Middle frontal gyrus (tissue), 1 donor: ENCODE measurements at regions not wholly inside any gene's neighbourhood (a gene's known extent, or its start where the extent isn't known, plus 50 kb on each side); places are given as distances from the start of the nearest gene placed in this dataset.

Experiments used
- DNase-seq: peaks from one replicate; pipeline ENCODE4 v3.0.0-alpha.2; 2015; ENCODE audit warnings: low spot score; ENCODE audit errors: extremely low spot score

DNA sequence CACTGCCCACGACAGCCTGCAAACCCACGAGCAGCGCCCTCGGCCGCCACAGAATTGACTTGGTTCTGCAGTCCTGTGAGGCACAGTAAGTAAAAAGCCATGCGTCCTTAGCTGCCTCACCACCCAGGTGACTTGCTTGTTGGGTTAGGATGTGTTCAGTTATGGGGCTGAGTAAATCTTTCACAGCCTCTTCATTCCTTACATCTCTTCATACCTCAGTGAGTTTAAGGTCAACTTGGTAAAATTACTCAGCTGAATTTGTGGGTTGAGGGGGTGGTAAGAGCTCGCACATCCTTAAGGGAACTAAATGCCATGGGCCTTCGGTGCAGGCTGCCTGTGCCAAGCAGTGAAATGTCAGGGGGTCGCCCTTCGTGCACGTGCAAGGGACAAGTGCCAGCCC lies 165.2 kb upstream of the ALKAL2 start:
- no peak for DNase-seq

- DNase-seq, result no peak
Observed at GRCh38 chr2:451495-451894, 163.6 kb upstream of the ALKAL2 start.

DNA sequence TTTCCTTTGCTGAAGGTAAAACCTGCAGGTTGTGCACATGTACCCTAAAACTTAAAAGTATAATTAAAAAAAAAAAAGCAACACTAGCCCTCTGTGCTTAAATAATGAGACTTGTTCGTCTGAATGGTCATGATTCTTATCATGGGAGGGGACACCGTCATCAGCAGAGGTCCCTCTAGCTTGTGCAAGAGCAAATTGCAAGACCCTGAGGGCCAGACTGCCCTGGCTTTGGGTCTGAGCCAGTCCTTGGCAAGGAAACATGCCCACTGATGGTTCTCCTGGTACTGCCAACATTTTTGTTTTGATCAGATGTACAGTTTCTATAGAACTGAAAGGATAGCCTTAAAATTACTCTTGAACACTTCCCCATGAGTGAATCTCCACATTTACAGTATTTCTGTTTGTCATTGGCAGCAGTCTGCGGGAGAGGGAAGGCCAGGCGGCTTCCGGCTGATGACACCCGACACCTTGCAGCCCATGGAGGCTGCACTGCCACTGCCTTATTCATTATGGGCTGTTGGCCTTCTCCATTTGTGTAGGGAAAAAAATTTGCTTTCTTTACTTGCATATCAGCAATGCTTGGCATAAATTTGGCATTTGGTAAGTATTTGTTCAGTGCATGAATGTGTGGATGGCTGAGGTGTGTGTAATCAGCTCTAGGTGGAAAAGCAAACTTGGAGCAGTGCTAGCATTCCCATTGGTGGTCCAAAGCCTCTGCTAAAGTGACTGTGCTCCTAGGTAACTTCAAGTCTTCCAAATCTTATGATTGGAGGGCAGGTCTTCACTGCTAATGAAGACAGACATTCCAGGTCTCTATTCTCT lies 161.6 kb upstream of the ALKAL2 start:
- no peak for DNase-seq

DNA sequence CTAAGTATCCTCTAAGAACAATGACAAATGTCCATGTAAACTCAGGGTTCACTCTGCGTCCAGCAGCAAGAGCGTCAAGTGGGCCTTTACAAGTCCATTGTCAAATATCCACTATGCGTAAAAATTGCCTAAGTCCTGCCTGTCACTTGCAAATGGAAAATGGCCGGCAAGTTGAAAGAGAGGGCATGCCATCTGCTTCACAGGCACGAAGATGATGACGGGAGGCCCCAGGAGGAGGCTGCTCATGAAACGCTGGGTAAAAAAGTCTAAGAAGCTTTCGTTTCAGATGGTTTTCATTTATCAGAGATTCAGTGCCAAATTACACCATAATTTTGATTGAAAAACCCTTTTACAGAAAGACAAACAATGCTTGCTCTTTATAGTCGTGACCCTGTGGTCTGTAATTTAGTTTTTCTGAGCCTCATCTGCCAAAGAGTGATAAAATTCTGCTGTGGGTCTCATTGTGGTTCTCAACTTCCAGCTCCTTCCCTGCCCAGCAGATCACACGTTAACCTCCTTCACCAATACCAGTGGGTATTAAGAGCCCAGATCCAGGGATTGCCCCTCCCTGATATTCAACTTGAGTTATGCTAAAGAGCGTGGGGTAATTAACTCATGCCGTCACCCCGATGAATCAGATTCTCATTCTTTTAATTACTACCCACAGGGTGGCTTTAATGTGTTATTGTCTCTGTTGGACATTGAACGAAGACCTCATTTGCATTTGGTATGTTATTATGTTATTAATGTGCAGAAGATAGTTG lies 160.2 kb upstream of the ALKAL2 start:
- no peak for DNase-seq

DNA sequence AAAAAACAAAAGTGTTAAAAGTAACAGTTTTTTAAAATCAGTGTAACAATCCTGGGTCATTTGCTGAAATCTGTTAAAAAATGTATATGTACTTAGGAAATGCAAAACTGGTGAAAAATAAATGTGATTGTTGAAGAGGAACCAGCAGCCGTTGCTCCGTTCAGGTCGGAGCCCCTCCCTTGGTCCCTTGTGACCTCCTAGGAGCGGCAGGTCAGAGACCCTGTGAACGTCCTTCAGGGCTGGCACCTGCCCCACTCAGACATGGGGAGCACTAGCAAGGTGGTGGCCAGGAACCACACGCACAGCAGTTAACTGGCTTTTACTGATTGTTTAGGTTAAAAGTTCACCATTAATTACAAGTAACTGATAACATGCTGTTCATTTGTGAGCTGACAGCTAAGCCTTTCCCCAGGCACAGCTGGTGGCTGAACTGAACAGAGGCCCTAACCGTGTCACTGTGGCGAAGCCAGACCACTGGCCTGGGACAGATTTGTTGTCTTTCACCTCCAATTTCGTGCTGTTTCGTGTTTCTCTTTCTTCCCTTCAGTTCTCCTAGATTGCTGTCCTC lies 159.2 kb upstream of the ALKAL2 start:
- no peak for DNase-seq

GRCh38 chr2:446303-446874 lies 158.5 kb upstream of the ALKAL2 start:
- DNase-seq, result no peak

DNA sequence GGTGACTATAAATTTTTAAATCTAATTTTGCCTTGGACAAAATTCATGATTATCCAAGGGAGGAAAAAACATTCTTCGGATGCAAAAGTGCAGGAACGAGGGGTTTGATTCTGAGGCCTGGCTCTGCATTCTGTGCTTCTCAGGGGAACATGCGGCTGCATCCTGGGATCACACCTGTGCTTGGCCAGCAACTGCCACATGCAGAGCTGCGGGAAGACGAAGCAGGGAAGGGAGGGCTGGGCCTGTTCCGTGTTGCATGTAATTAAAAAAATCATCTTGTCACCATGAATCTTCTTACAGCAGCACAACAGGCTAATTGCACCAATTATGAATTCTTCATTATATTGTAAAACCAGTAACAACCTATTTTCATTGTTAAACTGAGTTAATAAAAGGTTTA lies 158.0 kb upstream of the ALKAL2 start:
- DNase-seq, result no peak

DNA sequence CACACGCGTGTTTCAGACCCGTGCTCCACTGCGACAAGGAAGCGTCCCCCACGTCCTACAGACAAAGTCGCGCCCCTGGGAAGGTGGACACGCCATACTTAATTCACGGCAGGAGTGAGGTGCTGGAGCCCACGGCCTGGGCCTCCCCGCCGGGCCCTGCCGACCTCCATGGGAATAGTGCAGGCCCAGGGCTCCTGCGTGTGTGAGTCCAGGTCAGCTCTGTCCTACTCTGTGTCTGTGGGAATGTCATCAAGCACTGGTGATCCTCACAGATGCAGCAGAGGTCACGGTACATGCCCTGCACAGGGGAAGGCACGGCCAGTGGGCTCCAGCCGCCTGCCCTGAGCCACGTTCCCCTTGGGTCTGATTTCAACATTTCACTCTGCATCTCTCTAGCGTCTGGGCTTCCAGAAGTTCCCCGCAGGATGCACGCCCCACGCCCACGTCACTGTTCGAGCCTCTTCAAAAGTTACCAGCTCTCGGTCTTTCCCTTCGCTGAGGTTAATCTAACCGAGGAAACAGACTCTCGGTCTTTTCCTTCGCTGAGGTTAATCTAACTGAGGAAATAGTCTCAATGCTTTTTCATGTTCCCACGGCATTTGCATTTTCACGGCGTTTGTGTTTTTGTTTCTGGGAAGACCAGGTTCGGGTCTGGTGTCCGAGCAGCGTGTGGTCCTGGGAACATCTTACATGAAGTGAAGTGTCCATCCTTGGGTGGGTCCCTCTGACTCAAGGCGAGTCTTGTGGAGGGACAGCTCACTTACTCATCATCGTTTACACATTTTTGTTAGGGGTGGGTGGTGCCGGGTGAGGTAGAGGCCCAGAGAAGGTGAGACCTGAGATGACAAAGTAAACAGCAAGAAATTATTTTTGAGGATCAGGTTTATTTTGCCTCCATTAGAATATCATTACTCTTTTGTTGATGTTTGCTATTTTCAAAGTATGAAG lies 157.3 kb upstream of the ALKAL2 start:
- DNase-seq, result no peak

DNA sequence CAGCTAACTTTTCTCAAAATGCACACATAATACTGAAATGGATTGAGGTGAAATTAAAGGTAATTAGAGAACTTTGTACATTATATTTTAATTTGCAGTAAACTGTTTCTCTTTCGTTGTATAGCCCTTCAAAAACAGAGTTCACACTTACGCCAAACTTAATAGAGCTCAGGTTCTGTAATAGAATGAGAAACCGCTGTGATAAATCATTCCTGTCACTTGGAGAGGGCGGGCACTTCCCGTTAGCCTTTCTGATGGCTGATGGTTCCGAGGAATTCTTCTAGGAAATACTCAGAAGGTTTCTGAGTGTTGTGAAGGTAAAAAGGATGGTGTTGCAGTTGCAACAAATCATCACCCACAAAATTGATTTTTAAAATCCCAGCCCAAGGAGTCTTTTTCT lies 155.8 kb upstream of the ALKAL2 start:
- no peak for DNase-seq

GRCh38 chr2:443216-443615 lies 155.3 kb upstream of the ALKAL2 start:
- no peak for DNase-seq

DNA sequence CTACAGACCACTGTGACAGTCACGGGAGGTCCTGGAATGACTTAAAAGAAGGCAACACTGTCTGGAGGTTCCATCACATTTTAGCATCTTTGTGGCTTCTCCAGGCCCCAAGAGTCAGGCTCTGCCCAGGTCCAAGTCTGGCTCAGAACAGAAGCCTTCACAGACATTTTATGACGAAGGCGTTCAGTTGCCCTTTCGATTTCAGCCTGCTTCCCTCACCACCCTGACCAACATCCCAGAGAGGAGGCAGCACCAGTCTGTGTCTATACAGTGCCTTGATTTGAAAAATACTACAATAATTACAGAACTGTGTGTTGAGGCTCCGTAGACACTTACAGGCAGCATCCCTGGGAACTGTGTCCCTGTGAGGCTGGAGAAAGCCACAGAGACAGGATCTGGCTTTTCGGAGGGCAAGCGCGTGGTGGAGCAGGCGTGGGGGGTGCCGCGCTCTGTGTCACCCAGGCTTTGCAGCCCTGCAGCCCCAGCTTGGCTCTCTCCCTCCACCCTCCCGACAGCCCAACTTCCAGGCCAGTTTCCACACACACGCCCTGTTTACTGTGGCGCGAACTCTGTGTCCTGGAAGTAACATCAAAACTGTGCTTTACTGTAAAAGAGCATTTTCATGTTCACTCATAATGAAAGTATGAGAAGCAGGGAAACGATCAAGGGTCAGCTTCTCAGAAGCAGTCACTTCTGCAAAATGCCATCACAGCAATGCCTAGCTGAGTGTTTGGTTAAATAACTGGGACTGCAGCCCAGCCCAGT lies 153.5 kb upstream of the ALKAL2 start:
- no peak for DNase-seq

DNA sequence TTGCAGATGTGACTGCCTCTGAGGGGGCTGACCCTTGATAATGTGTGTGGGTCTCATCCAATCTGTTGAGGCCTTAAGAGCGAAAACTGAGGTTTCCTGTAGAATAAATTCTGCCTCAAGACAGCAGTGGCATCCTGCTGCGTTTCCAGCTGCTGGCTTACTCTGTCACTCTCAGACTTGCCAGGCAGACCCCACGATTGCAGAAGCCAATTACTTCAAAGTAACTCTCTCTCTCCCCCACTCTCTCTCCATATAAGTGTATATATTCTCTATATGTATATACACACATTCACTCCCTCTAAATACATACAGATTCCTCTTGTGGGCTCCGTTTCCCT lies 152.5 kb upstream of the ALKAL2 start:
- no peak for DNase-seq

DNA sequence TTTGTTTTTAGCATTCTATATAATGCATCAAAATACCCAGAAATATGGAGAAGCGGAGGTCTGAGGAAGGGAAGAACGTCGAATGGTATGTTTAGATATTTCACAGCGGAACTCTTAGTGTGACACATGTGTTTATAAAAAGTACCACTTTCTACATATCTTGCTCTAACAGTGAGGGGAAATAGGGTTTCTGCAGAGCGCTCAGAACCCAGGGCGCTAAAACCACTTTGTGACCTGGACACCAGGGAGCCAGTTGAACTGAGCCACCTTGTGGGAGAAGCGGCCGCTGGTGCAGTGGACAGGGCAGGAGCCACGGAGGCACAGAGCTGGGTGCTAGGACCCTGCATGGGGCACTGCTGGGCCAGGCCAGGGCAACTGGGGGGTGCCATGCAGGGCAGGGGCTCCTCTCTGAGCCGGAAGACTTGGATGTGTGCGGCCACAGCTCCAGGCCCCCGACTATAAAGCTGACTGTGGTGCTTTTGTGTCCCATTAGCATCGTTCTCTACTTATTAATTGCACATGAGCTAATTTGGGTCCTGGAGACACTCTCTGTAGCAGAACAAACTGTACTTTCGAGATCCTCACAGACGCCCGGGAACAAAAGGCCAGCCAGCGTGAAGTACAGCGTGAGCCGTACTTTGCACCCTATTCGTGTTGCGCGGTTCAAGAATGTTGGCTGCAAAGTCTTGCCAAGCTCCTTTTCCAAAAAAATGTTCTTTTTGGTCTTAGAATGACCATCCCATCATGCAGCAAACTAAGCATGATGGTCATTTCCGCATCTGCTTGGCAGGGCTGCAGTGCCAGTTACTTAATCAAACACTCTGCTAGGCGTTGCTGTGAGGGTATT lies 151.9 kb upstream of the ALKAL2 start:
- no peak for DNase-seq

GRCh38 chr2:439077-439476 lies 151.2 kb upstream of the ALKAL2 start:
- DNase-seq, result no peak

GRCh38 chr2:437756-438393 lies 150.0 kb upstream of the ALKAL2 start:
- no peak for DNase-seq

GRCh38 chr2:437180-437579 lies 149.3 kb upstream of the ALKAL2 start:
- DNase-seq, result no peak

DNA sequence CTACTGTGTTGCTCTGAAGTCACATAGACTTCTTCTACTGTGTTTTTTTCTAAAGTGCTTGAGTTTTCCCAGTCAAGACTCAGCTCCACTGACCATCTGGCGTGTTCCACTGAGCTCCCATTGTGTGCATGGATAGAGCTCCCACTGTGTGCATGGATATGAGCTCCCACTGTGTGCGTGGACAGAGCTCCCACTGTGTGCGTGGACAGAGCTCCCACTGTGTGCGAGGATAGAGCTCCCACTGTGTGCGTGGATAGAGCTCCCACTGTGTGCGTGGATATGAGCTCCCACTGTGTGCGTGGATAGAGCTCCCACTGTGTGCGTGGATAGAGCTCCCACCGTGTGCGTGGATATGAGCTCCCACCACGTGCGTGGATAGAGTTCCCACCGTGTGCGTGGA lies 148.3 kb upstream of the ALKAL2 start:
- DNase-seq, result no peak

GRCh38 chr2:434625-435024 lies 146.7 kb upstream of the ALKAL2 start:
- DNase-seq, result no peak

- DNase-seq, result no peak
Observed at GRCh38 chr2:433216-433615, 145.3 kb upstream of the ALKAL2 start.
